CD4-positive, alpha-beta T cell (primary cell): ENCODE measurements at regions not wholly inside any gene's neighbourhood (a gene's known extent, or its start where the extent isn't known, plus 50 kb on each side); places are given as distances from the start of the nearest gene placed in this dataset.

Source experiments
- ATAC-seq: fragments of 200-7000 bp; cut with Tn5 transposase; one replicate; pipeline ENCODE4 v1.10.0; 2022; ENCODE audit warnings: mild to moderate bottlenecking; ENCODE audit not compliant: poor library complexity
- CTCF ChIA-PET: fragments of 350-600 bp; sonication (Branson Sonifier 250); formaldehyde crosslinking; loops from one replicate; lab custom pipeline; 2021; ENCODE audit warnings: antibody characterized with exemption, inconsistent platforms; lab: Charles Lee
- POLR2A ChIA-PET: fragments of 350-600 bp; sonication (Branson Sonifier 250); formaldehyde crosslinking; loops from one replicate; lab custom pipeline; 2021; ENCODE audit warnings: antibody characterized with exemption, inconsistent platforms; lab: Charles Lee
- DNase-seq, 14 experiments: peaks; one replicate each; pipeline ENCODE4 v3.0.0-alpha.2; 2013 to 2020; ENCODE audit warnings: mixed read lengths in 2 of 14
- H3K27ac ChIP-seq, 2 donors: one replicate each; pipeline versions ENCODE4 v1.5.1 to v1.7.0; 2013; ENCODE audit warnings: low read length in 2 of 2, low read depth in 1 of 2, mild to moderate bottlenecking in 1 of 2
- H3K27me3 ChIP-seq, 2 experiments: 1 replicate in 1 of 2; 2 replicates in 1 of 2; pipeline versions ENCODE4 v1.6.1 to v1.7.0; 2013; ENCODE audit warnings: low read length in 2 of 2, control low read depth in 1 of 2, mild to moderate bottlenecking in 1 of 2, moderate library complexity in 1 of 2; ENCODE audit not compliant: insufficient read depth in 2 of 2, control insufficient read depth in 1 of 2
- H3K36me3 ChIP-seq: one replicate; pipeline ENCODE4 v1.6.1; 2013; ENCODE audit warnings: low read length, control low read depth; ENCODE audit not compliant: insufficient read depth
- H3K4me1 ChIP-seq: one replicate; pipeline ENCODE4 v1.6.1; 2013; ENCODE audit warnings: low read length, control low read depth; ENCODE audit not compliant: insufficient read depth
- H3K4me3 ChIP-seq: one replicate; pipeline ENCODE4 v1.5.1; 2013; ENCODE audit warnings: mild to moderate bottlenecking, low read length, moderate library complexity
- H3K9me3 ChIP-seq, 2 experiments: 1 replicate in 1 of 2; 2 replicates in 1 of 2; pipeline versions ENCODE4 v1.6.1 to v1.7.0; 2013; ENCODE audit warnings: low read length in 2 of 2, mild to moderate bottlenecking in 2 of 2, control low read depth in 1 of 2, moderate library complexity in 1 of 2; ENCODE audit not compliant: control insufficient read depth in 1 of 2, insufficient read depth in 1 of 2
- H3K27ac Mint-ChIP-seq: one replicate; pipeline ENCODE4 v1.8.0; 2020; ENCODE audit warnings: mixed read lengths
- H3K27me3 Mint-ChIP-seq: one replicate; pipeline ENCODE4 v1.8.0; 2021; ENCODE audit warnings: mixed read lengths
- H3K36me3 Mint-ChIP-seq: one replicate; pipeline ENCODE4 v1.8.0; 2021; ENCODE audit warnings: low read depth, mixed read lengths
- H3K4me1 Mint-ChIP-seq: one replicate; pipeline ENCODE4 v1.8.0; 2021; ENCODE audit warnings: low read depth, mixed read lengths
- H3K4me3 Mint-ChIP-seq: one replicate; pipeline ENCODE4 v1.8.0; 2020; ENCODE audit warnings: mild to moderate bottlenecking, mixed read lengths
- H3K9me3 Mint-ChIP-seq: one replicate; pipeline ENCODE4 v1.8.0; 2020; ENCODE audit warnings: mixed read lengths
- intact Hi-C, 2 experiments: fragments of 100-400 bp; cut with DNase I in 1 of 2; cut with micrococcal nuclease in 1 of 2; formaldehyde crosslinking; loops; one replicate each; pipeline versions ENCODE4 v1.15.1 to v1.9.0; 2023 to 2025; cut with DNase I, micrococcal nuclease
- TF ChIP-seq, protein P1 (sequence below): fragments of 200-600 bp; IDR thresholded peaks from one replicate; pipeline ENCODE4 v1.8.0; 2022; ENCODE audit warnings: antibody characterized with exemption, mild to moderate bottlenecking

DNA sequence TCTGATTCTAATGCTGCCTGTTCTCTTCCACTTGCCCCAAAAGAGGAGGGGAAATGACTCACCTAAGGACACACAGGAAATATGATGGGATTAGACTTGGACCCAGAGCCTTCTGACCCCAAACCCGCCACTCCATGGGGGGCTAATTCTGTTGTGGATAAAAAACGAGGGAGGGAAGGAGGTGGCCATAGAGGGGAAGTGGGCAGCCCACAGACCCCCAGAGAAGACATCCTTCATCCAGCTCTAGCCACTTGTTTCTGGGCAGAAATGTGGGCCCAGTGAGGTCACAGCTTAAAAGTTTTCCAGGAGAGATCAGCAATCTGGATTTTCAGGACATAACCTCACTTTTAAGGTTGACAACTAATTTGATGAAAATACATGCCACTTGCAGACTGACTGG lies 202.1 kb downstream of the ANKRD60 start:
- no peaks in the 10 kb centered on the region for H3K4me1 ChIP-seq
- H3K27me3 ChIP-seq = peaks cover 4 to 11% of the 10 kb centered on the region in 2 experiments
- no peak overlapping the region for H3K4me3 Mint-ChIP-seq
- no peaks in the 10 kb centered on the region for H3K36me3 ChIP-seq
- H3K4me1 Mint-ChIP-seq = no peaks in the 10 kb centered on the region
- TF ChIP-seq, protein P1, sequence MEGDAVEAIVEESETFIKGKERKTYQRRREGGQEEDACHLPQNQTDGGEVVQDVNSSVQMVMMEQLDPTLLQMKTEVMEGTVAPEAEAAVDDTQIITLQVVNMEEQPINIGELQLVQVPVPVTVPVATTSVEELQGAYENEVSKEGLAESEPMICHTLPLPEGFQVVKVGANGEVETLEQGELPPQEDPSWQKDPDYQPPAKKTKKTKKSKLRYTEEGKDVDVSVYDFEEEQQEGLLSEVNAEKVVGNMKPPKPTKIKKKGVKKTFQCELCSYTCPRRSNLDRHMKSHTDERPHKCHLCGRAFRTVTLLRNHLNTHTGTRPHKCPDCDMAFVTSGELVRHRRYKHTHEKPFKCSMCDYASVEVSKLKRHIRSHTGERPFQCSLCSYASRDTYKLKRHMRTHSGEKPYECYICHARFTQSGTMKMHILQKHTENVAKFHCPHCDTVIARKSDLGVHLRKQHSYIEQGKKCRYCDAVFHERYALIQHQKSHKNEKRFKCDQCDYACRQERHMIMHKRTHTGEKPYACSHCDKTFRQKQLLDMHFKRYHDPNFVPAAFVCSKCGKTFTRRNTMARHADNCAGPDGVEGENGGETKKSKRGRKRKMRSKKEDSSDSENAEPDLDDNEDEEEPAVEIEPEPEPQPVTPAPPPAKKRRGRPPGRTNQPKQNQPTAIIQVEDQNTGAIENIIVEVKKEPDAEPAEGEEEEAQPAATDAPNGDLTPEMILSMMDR = no peak
- ATAC-seq (no peak), DNase-seq (no peak)
- peaks cover 0 to 5% of the 10 kb centered on the region in 2 experiments for H3K9me3 ChIP-seq
- H3K9me3 Mint-ChIP-seq = no peaks in the 10 kb centered on the region
- intact Hi-C loops = no loop called here
- H3K27ac Mint-ChIP-seq = no peak overlapping the region
- no peak overlapping the region for H3K27ac ChIP-seq
- H3K4me3 ChIP-seq = no peak overlapping the region
- no peaks in the 10 kb centered on the region for H3K36me3 Mint-ChIP-seq
- peaks cover 27% of the 10 kb centered on the region for H3K27me3 Mint-ChIP-seq
- ChIA-PET CTCF (no interaction called here), POLR2A (no interaction called here)

- Mint-ChIP-seq H3K27me3 (peaks cover 25% of the 10 kb centered on the region), H3K36me3 (no peaks in the 10 kb centered on the region), H3K4me1 (no peaks in the 10 kb centered on the region), H3K4me3 (no peak overlapping the region), H3K27ac (no peak overlapping the region), H3K9me3 (no peaks in the 10 kb centered on the region)
- POLR2A ChIA-PET = no interaction called here
- DNase-seq = no peak
- Histone ChIP-seq H3K36me3 (no peaks in the 10 kb centered on the region), H3K4me3 (no peak overlapping the region), H3K9me3 (peaks cover 0 to 5% of the 10 kb centered on the region in 2 experiments), H3K27me3 (peaks cover 5 to 11% of the 10 kb centered on the region in 2 experiments), H3K27ac (no peak overlapping the region), H3K4me1 (no peaks in the 10 kb centered on the region)
- intact Hi-C loops = no loop called here
- CTCF ChIA-PET = no interaction called here
- ATAC-seq = no peak
- TF ChIP-seq, protein P1 = no peak
Observed at GRCh38 chr20:58025233-58025632, 203.2 kb downstream of the ANKRD60 start.

DNA sequence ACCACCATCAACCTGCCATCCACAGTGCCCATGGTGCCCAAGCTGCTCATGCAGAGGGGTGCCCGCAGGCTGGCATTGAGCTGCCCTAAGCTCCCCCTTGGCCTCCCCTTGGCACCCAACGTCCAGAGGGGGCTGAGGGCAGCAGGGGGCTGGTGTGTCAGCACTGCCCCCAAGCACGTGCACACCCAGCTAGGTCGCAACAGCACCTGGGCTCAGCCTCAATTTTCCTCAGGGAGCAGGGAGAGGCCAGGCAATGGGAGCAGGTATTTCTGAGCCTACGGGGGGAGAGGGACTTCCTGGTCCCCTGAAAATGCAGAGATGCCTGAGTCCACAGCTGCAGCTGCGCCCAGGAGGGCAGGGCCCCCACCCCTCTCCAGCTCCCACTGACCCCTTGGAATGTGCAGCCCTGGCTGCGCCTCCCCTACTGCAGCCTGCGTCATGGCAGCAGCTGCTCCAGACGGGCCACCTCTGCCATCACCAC lies 204.2 kb downstream of the ANKRD60 start:
- Histone ChIP-seq H3K36me3 (no peaks in the 10 kb centered on the region), H3K9me3 (peaks cover 0 to 5% of the 10 kb centered on the region in 2 experiments), H3K27ac (no peak overlapping the region), H3K4me3 (no peak overlapping the region), H3K27me3 (peaks cover 7 to 9% of the 10 kb centered on the region in 2 experiments), H3K4me1 (no peaks in the 10 kb centered on the region)
- Mint-ChIP-seq H3K27ac (no peak overlapping the region), H3K27me3 (peaks cover 19% of the 10 kb centered on the region), H3K4me1 (no peaks in the 10 kb centered on the region), H3K4me3 (no peak overlapping the region), H3K36me3 (no peaks in the 10 kb centered on the region), H3K9me3 (no peaks in the 10 kb centered on the region)
- TF ChIP-seq, protein P1 = no peak
- ChIA-PET CTCF (no interaction called here), POLR2A (interaction anchor here (0.6 kb wide), 1 partner anchor 355 kb away, joined by 4 read pairs; no protein-coding TSS in a partner anchor)
- intact Hi-C loops = no loop called here
- ATAC-seq (no peak), DNase-seq (no peak)
